Thymus (tissue), 11 donors: ENCODE measurements at regions not wholly inside any gene's neighbourhood (a gene's known extent, or its start where the extent isn't known, plus 50 kb on each side); places are given as distances from the start of the nearest gene placed in this dataset.

Experiments
- DNase-seq, 9 donors: peaks; one replicate each; pipeline ENCODE4 v3.0.0-alpha.2; 2013; ENCODE audit warnings: low spot score in 9 of 9, low read depth in 6 of 9, missing footprints in 1 of 9
- H3K27ac ChIP-seq, 2 donors: one replicate each; pipeline ENCODE4 v1.5.1; 2013; ENCODE audit warnings: control low read depth in 1 of 2, low read depth in 1 of 2, low read length in 1 of 2, mild to moderate bottlenecking in 1 of 2, moderate library complexity in 1 of 2
- H3K27me3 ChIP-seq, 2 donors: one replicate each; pipeline ENCODE4 v1.5.1; 2013; ENCODE audit warnings: low read length in 1 of 2; ENCODE audit not compliant: control insufficient read depth in 2 of 2, insufficient read depth in 1 of 2
- H3K36me3 ChIP-seq, 2 donors: one replicate each; pipeline ENCODE4 v1.5.1; 2013; ENCODE audit warnings: low read length in 1 of 2, mild to moderate bottlenecking in 1 of 2, moderate library complexity in 1 of 2; ENCODE audit not compliant: control insufficient read depth in 2 of 2, insufficient read depth in 2 of 2
- H3K4me1 ChIP-seq, 2 donors: one replicate each; pipeline ENCODE4 v1.5.1; 2013; ENCODE audit warnings: low read length in 2 of 2; ENCODE audit not compliant: control insufficient read depth in 2 of 2, insufficient read depth in 2 of 2
- H3K4me3 ChIP-seq, 2 donors: one replicate each; pipeline ENCODE4 v1.5.1; 2013; ENCODE audit warnings: low read length in 2 of 2, control low read depth in 1 of 2, mild to moderate bottlenecking in 1 of 2
- H3K9me3 ChIP-seq, 2 donors: one replicate each; pipeline ENCODE4 v1.5.1; 2013; ENCODE audit warnings: low read length in 1 of 2, mild to moderate bottlenecking in 1 of 2; ENCODE audit not compliant: control insufficient read depth in 2 of 2, insufficient read depth in 1 of 2
- WGBS: extraction: QIAGEN DNeasy Blood & Tissue Kit; methylation state at CpG from one replicate; pipeline ENCODE4 v1.1.7; 2013; 5-methylcytosine and 5-hydroxymethylcytosine counted together
- donor health status: healthy.

DNA sequence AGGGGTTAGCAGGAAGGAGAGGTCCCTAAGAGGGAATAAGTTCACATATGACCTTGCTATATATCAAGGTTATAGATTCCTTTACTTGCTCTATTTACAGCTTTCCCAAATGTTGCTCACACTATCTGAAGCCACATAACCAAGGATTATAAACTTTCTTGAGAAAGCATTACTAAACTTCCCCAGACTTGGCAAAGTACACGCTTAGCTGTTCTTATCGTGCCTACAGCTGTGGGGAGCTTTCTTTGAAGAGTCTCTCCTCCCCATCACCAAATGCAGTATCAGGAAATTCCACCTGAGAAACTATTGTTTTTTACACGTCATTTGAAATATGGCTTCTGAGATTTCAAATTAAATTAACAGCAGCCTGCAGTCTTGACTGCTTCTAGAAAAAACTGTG lies 284.5 kb downstream of the CHL1 start:
- no peak for DNase-seq
- Histone ChIP-seq H3K27ac (no peak overlapping the region), H3K4me3 (no peak overlapping the region), H3K36me3 (no peaks in the 10 kb centered on the region), H3K27me3 (no peaks in the 10 kb centered on the region), H3K4me1 (no peaks in the 10 kb centered on the region), H3K9me3 (no peaks in the 10 kb centered on the region)
- WGBS, result 83% methylated on average over 3 of the region's 3 CpGs

DNA sequence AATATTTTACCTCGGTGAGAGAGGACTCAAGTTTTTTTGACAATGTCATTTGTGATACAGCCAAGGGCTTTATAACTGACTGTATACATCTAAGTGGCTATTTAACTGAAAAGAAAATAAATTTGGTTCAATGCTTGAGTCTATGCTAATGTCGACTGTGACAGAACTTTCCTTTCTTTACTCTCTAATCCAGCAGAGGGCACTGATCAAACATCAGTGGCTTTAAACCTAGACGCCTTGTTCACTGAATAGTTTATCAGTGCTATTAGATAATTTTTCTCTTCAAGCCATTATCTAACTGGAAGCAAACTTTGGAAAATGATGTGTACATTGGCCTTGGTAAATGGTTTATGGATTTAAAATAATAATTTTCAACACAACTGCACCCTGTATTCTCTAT lies 285.1 kb downstream of the CHL1 start:
- no peak for DNase-seq
- 45% methylated on average over 3 of the region's 3 CpGs for WGBS
- Histone ChIP-seq H3K4me1 (no peaks in the 10 kb centered on the region), H3K27ac (no peak overlapping the region), H3K36me3 (no peaks in the 10 kb centered on the region), H3K4me3 (no peak overlapping the region), H3K27me3 (no peaks in the 10 kb centered on the region), H3K9me3 (no peaks in the 10 kb centered on the region)

DNA sequence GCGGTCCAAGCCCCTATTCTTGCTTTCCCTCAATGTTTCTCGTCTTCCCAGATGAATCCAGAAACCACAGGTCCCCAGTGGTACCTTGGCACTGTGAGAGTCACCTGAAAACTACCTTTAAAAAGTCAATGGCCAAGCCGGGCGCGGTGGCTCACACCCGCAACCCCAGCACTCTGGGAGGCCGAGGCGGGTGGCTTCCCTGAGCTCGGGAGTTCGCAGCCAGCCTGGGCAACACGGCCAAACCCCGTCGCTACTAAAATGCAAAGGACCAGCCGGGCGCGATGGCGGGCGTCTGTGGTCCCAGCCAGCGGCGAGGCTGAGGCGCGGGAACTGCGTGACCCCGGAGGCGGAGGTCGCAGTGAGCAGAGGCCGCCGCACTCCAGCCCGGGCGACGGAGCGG lies 285.9 kb downstream of the CHL1 start:
- H3K4me1 ChIP-seq, result no peaks in the 10 kb centered on the region
- H3K27ac ChIP-seq, result no peak overlapping the region
- H3K36me3 ChIP-seq, result no peaks in the 10 kb centered on the region
- H3K4me3 ChIP-seq, result no peak overlapping the region
- WGBS, result 89% methylated on average over 32 of the region's 32 CpGs
- no peaks in the 10 kb centered on the region for H3K27me3 ChIP-seq
- no peak for DNase-seq
- no peaks in the 10 kb centered on the region for H3K9me3 ChIP-seq

DNA sequence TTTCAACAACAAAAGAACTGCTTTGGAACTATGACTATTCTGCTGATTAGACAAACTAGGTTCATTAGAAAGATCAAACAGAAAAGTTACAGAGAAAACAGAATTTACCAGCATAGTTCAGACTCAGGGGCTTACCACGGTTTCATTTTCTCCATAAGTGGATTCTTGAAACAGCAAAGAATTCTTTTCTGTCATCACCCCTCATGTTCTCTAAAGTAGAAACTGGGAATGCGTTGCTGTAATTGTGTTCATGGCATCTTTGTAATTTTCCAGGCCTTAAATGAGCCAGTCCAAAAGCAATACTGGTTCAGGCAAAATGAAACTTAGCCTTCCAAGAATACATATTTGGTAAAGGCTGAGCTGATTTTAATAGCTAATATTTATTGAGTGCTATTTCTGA lies 287.8 kb downstream of the CHL1 start:
- no peaks in the 10 kb centered on the region for H3K9me3 ChIP-seq
- no peak overlapping the region for H3K27ac ChIP-seq
- no peaks in the 10 kb centered on the region for H3K27me3 ChIP-seq
- H3K4me3 ChIP-seq, result no peak overlapping the region
- H3K4me1 ChIP-seq, result no peaks in the 10 kb centered on the region
- DNase-seq, result no peak
- 93% methylated on average over 2 of the region's 2 CpGs for WGBS
- H3K36me3 ChIP-seq, result no peaks in the 10 kb centered on the region

DNA sequence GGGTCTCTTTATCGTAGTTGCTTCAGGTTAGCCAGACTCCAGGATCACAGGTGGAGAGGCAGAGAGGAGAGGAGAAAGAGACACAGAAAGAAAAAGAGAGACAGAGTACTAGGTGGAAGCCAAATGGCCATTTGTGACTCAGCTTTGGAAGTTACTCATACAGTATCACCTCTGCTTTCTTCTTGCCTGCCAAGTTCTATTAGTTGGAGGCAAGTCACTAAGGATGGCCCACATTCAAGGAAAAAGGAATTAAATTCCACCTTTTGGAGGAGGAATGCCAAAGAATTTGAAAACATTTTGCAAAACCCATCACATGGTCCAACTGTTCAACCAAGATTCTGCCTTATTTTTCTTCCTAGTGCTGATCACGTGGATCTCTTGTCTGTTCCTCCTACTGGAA lies 291.1 kb downstream of the CHL1 start:
- 49% methylated on average over 2 of the region's 2 CpGs for WGBS
- H3K4me1 ChIP-seq, result no peaks in the 10 kb centered on the region
- H3K36me3 ChIP-seq, result no peaks in the 10 kb centered on the region
- no peak for DNase-seq
- no peak overlapping the region for H3K4me3 ChIP-seq
- H3K27me3 ChIP-seq, result no peaks in the 10 kb centered on the region
- no peak overlapping the region for H3K27ac ChIP-seq
- H3K9me3 ChIP-seq, result no peaks in the 10 kb centered on the region

DNA sequence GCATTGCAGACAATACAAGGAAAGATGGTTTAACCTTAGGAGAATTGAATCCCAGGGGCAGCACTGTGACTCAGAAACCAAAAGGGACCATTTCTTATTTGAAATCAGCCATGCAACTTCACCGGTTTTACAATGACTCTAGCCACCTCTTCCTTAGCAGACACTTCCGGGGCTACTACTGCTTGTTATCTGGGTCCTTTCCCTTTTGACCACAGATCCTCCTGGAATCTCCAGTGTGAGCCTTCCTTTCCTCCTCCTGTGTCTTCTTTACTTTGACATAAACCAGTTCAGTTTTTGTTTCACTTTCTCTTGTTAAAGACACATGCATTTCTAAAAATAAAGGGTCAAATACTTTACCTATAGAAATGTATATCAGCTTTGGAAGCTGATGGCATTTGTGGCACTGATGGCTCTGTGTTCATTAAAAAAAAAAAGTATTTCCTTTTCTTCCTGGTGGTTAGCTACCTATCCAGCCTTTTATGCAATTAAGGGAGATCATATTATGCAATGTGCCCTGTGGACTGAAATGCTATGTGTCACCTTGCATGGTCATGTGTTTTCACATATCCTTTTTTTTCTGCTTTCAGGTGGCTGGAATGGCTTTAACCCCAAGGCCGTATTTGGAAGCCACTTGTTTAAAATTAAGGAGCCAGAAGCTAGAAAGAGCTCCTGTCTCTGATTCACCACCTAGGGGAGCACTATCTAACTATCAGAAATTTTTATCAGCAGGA lies 296.2 kb downstream of the CHL1 start:
- no peak for DNase-seq
- Histone ChIP-seq H3K4me3 (no peak overlapping the region), H3K27me3 (no peaks in the 10 kb centered on the region), H3K9me3 (no peaks in the 10 kb centered on the region), H3K36me3 (no peaks in the 10 kb centered on the region), H3K27ac (no peak overlapping the region), H3K4me1 (no peaks in the 10 kb centered on the region)
- WGBS, result 64% methylated on average over 3 of the region's 3 CpGs

DNA sequence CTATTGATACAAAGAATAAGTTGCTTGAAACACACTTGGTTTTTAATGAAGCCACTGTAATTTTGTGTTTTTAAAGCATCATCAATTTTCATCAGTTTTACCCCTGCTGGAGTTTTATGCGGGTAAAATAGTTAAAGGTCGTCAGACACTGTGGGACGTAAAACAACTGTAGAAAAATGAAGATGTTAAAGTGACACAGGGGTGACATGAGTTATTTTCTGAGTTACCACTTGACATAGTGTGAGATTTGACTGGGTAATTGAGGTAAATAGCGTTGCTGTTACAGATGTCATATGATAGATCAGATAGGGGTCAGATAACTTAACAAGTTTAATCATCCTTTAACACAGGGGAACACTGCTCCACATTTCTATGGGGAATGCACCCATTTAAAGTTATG lies 297.6 kb downstream of the CHL1 start:
- Histone ChIP-seq H3K4me3 (no peak overlapping the region), H3K36me3 (no peaks in the 10 kb centered on the region), H3K9me3 (no peaks in the 10 kb centered on the region), H3K27ac (no peak overlapping the region), H3K4me1 (no peaks in the 10 kb centered on the region), H3K27me3 (no peaks in the 10 kb centered on the region)
- no peak for DNase-seq
- whole genome bisulfite sequencing, result 93% methylated on average over 4 of the region's 4 CpGs

DNA sequence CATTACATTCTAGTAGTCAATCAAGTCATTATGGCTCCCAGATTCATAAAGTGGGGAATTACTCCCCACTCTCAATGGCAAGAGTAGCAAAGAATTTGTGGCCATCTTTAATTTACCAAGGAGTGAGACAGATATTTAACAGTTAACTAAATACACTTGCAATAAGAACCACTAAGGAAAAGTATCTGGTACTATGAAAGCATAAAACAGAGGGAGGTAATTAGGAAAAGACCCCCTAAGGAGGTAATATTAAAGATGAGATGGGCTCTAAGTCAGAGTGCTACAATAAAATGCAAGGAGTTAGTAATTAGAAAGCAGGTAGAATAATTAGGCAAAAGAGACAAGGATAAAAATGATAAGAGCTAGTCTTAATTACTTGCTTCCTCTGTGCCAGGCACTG lies 301.9 kb downstream of the CHL1 start:
- Histone ChIP-seq H3K36me3 (no peaks in the 10 kb centered on the region), H3K9me3 (no peaks in the 10 kb centered on the region), H3K27me3 (no peaks in the 10 kb centered on the region), H3K4me1 (no peaks in the 10 kb centered on the region), H3K4me3 (no peak overlapping the region), H3K27ac (no peak overlapping the region)
- no peak for DNase-seq

DNA sequence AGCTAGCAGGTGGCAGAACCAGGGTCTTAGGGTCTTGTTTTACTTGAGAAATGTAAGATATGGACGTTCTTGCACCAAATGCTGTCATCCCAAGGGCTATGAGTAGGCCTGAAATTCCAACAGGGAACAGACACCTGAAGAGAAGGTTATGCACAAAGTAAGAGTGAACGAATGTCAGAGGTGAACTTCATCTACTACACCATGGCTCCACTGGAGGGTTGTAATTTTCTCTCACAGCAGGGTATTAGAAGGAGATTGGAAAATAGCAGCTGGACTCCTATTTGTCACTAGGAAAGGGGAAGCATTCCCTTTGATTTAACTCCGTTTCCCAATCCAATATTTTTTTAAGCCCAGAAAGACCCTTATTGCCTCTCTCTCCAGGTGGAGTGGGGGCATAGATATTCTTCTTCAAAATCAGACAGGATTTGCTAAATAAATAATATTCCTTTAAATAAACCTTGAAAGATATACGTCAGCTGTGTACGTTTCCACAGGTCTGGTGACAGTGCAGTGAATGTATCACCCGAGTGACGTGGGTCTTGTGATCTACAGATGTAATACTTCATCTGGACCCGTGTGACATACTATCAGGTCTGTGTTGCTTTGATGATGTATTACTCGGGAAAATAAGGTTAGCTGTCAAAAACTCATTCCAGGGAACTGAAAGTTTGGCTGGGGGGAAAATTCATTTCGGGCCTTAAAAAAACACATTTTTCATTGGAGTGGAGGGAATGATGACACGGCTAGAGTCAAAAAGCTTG lies 302.6 kb downstream of the CHL1 start:
- Histone ChIP-seq H3K4me1 (no peaks in the 10 kb centered on the region), H3K4me3 (no peak overlapping the region), H3K36me3 (no peaks in the 10 kb centered on the region), H3K9me3 (no peaks in the 10 kb centered on the region), H3K27ac (no peak overlapping the region), H3K27me3 (no peaks in the 10 kb centered on the region)
- DNase-seq, result no peak
- 88% methylated on average over 11 of the region's 11 CpGs for WGBS
